T-helper 1 cell (primary cell): ENCODE measurements at regions not wholly inside any gene's neighbourhood (a gene's known extent, or its start where the extent isn't known, plus 50 kb on each side); places are given as distances from the start of the nearest gene placed in this dataset.
"Not testable (repeated sequence)": the region's sequence is repeated elsewhere in the genome, so short reads cannot be mapped to it uniquely, and the experiment has no call there.

Source experiments
- DNase-seq, 5 donors: peaks; one replicate each; pipeline ENCODE4 v3.0.0-alpha.2; 2012 to 2020

GRCh38 chr7:34396437-34397064, 261.5 kb upstream of the NPSR1 start:
- no peak for DNase-seq

GRCh38 chr7:34401776-34402175, 256.2 kb upstream of the NPSR1 start:
- DNase-seq: no peak

GRCh38 chr7:34406848-34407530, 251.0 kb upstream of the NPSR1 start:
- DNase-seq: no peak

DNA sequence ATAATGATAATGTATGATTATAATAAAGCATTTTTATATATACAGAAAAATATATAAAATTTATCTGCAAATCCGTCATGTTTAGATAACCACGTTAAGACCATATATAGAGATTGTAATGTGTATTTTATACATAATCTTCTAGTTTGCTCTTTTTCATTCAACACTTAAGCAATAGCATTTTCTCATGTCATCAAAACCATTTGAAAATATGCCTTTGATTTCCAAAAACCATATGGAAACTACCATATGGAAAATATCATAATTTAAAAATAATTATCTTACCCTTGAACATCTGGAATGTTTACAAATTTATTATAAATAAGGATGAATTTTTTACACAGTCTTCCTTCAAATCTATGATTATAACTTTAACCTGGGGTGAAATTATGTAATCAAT, 250.4 kb upstream of the NPSR1 start:
- DNase-seq: no peak

DNA sequence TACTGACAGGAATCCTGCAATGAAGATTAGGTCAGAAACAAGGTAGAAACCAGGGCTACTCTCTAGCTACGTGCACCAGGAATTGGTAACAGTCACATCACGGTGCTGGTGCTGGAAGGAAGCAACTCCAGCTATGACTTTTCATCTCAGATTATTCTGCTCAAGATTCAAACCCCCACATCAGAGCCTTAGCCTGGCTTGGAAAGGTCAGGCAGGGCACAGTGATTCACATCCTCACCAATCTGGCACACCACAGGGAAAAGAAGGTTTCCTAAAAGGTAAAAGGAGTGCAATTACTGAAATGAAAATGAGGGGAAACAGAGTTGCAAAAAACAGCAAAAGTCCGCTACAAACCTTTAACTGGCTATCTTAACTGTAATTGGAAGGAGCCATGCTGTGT, 240.2 kb upstream of the NPSR1 start:
- DNase-seq: no peak

DNA sequence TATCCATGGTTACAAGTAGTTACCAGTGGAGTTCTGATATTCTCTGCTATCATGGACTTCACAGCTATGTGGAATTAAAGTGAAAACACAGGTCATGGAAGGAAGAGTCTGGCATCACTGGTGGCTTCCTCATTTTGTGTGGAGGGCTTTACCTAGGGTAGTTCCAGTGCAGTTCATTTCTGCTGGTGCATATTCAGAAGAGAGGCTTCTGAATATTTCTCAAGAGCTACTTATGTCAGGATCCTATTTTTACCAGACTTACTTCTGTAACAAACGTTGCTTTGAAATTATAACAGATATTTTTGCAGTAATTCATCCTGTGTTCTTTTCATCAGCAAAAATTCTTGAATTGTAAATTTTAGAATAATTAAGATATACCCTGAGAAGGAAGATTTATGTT, 236.5 kb upstream of the NPSR1 start:
- no peak for DNase-seq

GRCh38 chr7:34425194-34425593, 232.8 kb upstream of the NPSR1 start:
- no peak for DNase-seq

- no peak for DNase-seq
Observed at GRCh38 chr7:34425631-34426384, 232.2 kb upstream of the NPSR1 start.

- DNase-seq: no peak
Observed at GRCh38 chr7:34430456-34430855, 227.6 kb upstream of the NPSR1 start.

- no peak for DNase-seq
Observed at GRCh38 chr7:34438436-34438835, 219.6 kb upstream of the NPSR1 start.

GRCh38 chr7:34445653-34446052, 212.4 kb upstream of the NPSR1 start:
- DNase-seq: no peak

DNA sequence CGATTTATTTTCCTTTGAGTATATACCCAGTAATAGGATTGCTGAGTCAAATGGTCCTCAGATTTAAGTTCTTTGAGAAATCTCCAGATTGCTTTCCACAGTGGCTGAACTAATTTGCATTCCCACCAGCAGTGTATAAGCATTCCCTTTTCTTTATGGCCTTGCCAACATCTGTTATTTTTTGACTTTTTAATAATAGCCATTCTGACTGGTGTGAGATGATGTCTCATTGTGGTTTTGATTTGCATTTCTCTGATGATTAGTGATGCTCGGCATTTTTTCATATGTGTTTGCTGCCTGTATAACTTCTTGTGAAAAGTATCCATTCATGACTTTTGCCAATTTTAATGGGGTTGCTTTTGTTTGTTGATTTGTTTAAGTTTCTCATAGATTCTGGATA, 209.5 kb upstream of the NPSR1 start:
- DNase-seq: not testable (repeated sequence)

DNA sequence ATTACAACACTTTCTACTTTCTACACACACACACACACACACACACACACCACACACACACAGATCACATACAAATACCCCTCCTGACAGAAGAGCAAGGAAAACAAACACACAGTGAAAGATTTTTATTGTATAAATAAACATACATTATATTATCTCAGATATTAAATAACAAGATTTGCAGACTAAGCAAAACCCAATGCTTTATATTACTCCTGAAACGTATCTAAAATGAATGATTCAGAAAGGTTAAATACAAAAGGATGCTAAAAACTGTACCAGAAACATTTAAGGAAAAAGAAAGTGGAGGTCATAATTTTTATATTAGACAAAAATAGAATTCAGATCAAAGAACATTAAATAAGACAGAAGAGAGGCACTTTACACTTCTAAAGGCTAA, 208.3 kb upstream of the NPSR1 start:
- DNase-seq: no peak

DNA sequence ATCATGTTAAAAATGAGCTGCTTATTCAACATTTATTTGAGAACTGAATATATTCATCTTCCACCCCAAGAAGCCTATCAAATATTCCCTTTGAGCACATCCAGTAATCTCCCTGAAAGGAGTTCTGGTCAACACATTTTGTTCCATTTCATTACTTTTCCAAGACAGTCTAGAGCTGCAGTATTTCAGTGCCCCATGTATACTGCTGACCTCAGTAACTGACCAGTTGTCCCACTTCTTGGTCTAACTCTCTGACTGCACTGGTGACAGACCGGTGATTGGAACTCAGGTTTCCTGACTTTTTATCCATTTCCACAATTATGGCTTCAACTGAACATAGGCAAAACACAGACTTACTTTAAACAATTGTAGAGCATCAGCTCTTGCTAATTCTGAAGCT, 206.8 kb upstream of the NPSR1 start:
- DNase-seq: no peak

DNA sequence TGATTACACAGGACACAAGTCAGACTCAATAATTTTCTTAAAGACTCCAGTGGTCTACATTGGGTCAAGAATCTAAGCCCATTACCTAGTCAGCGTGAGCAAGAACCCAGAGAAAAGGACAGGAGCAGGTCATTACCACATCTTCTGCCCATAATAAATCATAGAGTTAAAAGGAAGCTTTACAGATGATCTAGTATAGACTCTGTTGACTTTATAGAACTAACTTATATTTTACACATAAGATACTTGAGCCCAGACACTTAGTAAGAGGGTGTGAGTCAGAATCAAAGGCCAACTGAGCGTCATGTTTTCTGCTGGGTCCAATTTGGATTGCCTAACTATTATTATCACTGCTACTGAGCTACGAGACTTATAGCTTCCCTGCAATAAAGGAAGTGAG, 206.1 kb upstream of the NPSR1 start:
- no peak for DNase-seq

GRCh38 chr7:34452363-34452762, 205.7 kb upstream of the NPSR1 start:
- DNase-seq: no peak

- no peak for DNase-seq
Observed at GRCh38 chr7:34453150-34453549, 204.9 kb upstream of the NPSR1 start.

DNA sequence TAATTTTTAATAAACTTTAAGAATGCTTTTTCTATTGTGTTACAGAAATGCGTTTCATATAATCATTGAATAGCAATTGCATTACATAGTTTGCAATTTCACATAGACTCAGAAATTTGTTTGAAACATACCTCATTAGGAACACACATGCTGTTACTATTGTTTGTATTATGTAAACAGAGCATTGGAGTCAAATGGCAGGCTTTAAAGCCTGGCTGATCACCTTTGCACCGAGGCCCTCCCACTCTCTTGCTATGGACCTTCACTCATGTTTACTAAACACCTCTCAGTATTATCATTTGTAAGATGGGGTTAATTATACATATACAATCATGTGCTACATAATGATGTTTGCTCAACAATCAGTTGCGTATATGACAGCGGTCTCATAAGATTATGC, 203.6 kb upstream of the NPSR1 start:
- no peak for DNase-seq

DNA sequence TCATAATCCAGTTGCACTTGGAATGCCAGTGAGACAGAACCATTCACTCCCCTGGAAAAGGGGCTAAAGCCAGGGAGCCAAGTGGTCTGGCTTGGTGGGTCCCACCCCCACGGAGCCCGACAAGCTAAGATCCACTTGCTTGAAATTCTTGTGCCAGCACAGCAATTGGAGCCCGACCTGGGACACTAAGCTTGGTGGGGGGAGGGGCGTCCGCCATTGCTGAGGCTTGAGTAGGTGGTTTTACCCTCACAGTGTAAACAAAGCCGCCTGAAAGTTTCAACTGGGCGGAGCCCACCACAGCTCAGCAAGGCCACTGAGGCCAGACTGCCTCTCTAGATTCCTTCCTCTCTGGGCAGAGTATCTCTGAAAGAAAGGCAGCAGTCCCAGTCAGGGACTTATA, 200.7 kb upstream of the NPSR1 start:
- no peak for DNase-seq

DNA sequence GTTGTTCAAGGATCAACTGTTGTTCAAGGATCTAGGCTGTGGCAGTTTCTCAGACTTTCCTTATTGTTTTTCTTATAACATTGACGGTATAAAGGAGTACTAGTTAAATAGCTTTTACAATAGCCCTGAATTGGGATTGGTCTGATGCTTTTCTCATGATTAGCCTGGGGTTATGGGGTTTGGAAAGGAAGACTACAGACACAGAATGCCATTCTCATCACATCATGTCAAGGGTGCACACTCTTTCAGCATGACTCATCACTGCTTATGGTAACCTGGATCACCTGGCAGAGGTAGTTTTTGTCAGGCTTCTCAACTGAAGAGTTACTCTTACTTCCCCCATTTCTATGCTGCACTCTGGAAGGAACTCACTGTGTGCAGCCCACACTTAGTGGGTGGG, 194.2 kb upstream of the NPSR1 start:
- no peak for DNase-seq

DNA sequence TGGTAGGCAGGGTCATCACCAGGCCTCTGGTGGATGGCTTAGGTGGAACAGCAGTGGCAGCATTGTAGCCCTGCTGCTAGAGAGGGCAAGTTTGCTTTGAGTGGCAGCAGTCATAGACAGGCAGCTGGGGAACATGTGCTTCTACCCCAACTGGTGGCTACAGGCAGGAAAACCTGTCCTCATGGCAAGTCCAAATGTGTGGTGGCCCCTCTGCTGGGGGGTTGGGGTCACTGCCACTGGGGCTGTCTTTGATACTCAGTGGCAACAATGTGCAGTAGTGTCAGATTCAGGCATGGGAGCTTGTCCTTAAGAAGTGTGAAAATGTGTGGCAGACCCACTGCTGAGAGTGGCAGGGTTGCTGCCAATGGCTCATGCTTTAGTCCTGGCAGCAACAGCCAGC, 186.2 kb upstream of the NPSR1 start:
- no peak for DNase-seq

DNA sequence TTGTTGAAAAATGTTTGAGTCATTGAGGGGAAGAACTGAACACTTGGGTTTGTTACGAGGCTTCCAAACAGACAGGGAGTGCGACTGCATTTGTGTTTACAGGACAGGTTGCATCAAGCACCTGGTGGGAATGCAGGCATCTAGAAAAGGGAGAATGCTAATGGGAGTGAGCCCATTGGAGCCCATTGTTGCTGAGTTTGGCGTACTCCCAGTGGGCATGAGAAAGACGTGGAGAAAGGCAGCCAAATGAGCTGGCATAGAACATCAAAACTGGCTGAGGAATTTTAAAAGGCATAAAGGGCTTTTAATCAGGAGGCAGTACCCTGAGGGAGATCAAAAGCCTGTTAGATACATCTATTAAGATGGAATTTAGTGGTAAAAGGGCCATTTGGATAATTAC, 171.6 kb upstream of the NPSR1 start:
- no peak for DNase-seq

- no peak for DNase-seq
Observed at GRCh38 chr7:34487391-34488115, 170.5 kb upstream of the NPSR1 start.

- DNase-seq: no peak
Observed at GRCh38 chr7:34488766-34489165, 169.3 kb upstream of the NPSR1 start.
